Caki2 (cell line): ENCODE measurements at regions not wholly inside any gene's neighbourhood (a gene's known extent, or its start where the extent isn't known, plus 50 kb on each side); places are given as distances from the start of the nearest gene placed in this dataset.

Experiments used
- DNase-seq: peaks from one replicate; pipeline ENCODE4 v3.0.0-alpha.2; 2015; ENCODE audit warnings: low read depth
- in situ Hi-C: cut with HindIII; loops from 2 replicates; pipeline ENCODE4 v1.10.0; 2016; ENCODE audit warnings: low sequenced_read_pairs, low pct_unique_long_range_greater_than_20kb, mixed read lengths

DNA sequence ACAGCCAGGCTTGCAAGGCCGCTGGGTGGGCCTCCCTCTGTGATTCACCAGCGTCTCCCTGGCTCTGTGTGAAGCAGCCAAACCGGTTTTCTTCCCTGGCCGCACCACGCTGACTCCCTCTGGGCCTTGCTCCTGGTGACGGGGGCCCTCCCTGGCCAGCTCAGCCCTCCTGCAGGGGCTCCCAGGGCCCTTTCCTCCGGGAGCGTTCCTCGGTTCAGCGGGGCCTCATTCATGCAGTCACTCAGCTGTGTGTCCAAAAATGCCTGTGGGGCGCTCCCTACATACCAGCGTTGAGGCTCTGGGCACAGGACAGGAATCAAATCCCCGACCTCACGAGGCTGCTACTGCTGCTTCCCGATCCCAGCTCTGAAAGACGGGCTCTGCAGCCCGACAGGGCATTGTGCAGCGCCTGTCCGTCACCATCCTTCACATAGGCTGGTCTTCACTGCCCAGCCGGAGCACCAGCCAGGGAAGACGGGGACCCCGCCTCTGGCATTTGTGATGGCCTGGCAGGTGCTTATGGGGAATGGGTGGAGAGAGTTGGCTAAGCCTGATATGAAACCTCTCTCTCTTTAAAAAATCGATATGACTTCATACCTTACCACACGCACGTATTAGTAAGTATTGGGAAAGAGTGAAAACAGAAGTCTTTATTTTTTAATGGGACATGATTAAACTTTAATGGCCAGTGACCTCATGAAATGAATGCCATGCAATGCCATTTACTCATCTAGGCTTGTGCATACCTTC is 110.0 kb upstream of the SHH start:
- no peak for DNase-seq
- in situ Hi-C loops: no loop called here

DNA sequence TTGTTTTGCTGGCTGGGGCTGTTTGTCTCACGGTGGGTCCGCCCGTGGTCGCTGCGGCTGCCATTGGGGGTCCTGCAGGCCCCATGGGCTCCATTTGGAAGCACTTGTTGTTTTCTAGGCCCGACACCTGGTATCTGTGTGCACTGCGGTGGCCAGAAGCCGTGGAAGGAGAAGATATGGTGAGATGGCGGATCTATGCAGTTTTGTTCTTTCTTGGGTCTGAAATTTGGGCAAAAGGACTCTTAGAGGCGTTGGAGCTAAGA is 109.5 kb upstream of the SHH start:
- in situ Hi-C loops: no loop called here
- DNase-seq: no peak

DNA sequence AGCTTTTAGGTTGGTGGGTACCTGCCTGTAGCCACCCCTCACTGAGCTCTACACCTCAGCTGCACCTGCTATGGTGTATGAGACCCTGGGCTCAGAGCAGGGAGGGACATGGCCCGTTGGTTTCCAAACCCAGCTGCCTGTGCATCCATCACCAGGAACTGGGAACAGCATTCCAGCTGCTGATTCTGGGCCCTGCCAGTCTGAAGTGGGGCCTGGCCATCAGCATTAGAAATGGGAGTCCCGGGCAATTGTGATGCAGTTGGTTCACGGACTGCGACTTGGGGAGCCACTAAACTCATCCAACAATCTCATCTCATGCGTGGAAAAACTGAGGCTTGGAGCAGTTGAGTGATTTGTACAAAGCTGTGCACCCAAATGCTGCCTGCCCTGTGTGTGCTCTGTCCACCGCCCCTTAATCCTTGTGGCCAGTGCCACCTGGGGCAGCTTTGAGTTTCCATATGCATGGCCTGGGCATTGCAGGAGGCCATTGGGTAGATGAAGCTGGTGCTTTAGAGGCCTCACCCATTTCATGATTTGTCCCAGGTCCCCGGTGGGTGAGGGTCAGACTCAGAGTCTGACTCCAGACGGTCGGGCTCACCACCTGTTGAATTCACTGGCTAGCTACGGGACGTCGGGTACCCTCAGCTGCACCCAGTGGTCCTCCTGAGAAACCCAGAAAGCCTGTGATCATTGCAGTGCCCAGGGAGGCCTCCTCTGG is 109.0 kb upstream of the SHH start:
- in situ Hi-C loops: no loop called here
- DNase-seq: no peak

DNA sequence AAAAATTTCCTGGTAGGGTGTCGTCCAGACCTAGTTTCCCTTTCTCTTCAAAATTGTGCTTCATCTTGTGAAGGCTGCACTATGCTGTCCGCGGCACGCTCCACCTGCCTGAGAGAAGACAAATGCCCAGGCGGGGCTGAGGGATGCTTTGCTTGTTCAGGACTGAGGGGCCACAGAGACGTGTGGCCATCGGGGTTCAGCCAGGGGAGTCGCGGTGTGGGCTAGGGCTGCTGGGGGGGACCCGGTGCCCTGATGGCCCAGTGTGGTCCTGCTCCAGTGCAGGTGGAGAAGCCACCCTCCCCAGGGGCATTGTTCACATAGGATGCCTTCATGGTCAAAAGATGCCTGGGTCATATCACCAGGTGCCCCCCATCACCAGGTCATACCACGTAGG is 107.8 kb upstream of the SHH start:
- DNase-seq: no peak
- in situ Hi-C loops: no loop called here

DNA sequence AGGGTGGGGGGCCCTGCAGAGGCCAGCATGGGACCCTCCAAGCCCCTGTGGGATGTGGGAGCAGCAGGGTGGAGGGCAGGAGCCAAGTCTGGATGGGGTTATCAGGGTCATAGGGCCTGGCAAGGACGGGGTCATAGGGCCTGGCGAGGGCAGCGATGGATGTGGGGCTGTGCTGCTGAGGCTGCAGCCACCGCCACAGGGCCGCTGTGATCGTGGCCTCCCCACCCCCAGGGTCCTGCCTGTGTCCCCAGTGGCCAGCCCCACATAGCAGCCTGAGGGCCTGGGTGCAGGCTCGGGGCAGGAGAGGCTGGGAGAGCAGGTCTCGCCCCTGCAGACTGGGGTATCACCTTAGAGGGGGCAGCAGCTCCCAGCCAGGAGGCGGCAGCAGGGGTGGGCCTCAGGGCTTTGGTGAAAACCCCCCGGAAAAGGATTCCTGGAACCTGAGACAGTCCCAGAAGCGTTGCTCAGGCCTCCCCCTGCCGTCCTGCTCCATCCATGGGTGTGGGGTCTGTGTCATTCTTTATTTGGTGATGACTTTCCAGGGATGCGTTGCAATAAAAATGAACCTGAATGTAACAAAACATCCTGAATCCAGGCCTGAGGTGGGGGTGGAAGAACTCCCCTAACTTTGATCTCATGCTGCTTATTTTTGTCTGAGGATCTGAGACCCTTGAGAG is 107.3 kb upstream of the SHH start:
- in situ Hi-C loops: no loop called here

DNA sequence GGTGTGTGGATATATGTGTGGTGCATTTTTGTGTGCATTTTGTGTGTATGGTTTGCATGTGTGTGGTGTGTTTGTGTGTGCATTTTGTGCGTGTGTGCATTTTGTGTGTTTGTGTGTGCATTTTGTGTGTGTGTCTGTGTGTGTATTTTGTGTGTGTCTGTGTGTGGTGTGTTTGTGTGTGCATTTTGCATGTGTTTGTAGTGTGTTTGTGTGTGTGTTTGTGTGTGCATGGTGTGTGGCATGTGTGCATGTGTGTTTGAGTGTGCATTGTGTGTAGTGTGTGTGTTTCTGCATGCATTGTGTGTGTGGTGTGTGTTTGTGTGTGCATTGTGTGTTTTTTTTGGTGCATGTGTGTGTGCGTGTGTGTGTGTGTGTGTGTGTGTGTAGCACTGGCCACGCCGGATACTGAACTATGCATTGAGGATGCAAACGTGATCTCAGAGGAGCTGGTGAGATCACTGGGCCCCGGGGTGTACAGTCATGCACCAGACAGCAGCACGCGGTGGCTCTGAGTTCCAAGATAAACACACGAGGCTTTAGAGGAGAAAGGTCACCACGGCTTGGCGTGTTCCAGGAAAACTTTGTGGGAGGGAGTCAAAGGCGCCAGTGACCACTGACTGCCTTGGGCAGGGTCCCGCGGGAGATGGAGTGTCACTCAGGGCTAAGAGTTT is 106.6 kb upstream of the SHH start:
- peak; percentile 93 for DNase-seq
- in situ Hi-C loops: no loop called here

More for the DNA sequence above, 107.3 kb upstream of the SHH start:
- no peak for DNase-seq

DNA sequence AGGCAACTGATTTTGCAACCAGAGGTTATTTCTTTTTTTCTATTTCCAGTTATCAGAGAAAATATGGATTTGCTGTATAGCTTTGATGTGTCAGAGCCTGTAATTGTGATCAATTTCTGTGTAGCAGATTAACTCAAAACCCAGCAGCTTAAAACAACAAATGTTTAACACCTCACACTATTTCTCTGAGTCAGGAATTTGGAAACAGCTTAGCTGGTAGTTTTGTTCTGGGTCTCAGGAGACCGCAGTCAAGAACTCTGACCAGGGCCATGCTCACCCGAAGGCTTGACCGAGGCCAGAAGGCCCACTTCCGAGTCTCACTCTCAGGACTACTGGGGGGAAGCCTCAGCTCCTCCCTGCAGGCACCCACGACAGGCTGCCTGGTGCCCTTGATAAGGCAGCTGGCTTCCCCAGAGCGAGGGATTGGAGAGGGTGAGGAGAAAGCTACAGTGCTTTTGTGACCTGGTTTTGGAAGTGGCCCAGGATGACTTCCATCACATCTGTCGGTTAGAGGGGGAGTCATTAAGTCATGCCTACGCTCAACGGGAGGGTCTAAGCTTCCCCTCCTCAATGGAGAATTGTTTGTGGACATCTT is 105.7 kb upstream of the SHH start:
- in situ Hi-C loops: no loop called here
- no peak for DNase-seq

DNA sequence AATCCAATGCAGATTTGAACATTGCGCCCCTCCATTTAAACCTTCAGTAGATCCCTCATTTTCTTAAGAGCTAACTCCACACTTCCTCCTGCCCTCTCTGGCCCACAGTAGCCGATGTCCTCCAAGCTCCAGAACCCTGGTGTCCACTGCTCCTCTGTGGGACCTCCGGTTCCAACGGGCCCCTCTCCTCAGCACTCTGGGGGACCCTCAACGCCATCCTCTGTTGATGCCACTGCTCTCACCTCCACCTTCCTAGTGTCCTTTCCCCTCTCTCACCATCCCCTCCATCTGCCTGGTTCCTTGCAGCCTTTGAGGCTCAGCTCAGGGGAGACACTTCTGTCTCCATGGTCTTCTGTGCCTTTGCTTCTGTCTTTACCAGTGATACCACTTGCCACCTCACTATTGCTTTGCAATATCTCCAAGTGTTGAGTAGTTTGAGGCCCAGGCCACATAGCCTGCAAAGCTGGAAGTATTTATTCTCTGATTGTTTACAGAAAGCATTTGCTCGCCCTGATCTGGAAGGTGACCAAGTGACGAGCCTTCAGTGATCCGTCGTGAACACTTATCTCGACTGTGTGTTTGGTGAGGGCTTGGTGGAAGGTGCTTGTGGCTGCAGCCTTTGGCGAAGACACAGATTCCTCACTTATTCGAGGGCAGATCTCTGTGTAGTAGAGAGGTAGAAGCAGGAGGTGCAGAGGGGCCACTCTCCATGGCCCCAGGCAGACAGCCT is 104.8 kb upstream of the SHH start:
- in situ Hi-C loops: no loop called here
- no peak for DNase-seq

DNA sequence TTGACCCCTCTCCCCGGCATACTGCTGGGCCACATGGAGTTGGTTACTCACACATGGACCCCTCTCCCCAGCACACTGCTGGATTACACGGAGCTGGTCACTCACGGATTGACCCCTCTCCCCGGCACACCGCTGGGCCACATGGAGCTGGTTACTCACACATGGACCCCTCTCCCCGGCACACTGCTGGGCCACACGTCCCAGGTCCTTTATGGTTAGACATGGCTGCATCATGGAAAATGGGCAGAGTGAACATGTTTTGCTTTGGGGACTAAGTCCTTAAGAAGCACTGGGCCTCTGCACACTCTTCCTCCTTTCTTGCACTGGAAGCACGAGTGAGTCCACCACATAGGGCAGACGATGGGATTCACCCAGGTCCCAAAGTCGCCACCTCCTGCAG is 102.1 kb upstream of the SHH start:
- in situ Hi-C loops: no loop called here
- no peak for DNase-seq

DNA sequence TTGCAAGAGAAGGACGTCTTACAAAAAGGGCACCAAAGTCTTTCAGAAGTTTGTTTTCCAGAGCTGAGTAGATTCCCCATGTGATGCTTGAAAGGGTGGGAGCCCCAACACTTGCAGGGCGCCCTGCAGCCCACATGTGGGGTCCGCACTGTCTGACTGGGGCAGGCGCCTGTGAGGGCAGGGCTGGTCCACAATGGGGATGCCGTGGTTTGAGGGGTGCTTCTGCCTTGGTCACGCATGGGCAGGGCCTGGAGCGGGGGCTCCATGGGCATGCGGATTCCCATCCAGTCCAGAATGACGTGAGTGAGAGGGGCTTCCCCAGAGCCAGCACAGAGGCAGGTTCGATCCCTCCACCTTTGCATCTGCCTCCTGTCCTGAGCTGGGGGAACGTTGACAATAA is 101.5 kb upstream of the SHH start:
- in situ Hi-C loops: no loop called here
- DNase-seq: no peak

DNA sequence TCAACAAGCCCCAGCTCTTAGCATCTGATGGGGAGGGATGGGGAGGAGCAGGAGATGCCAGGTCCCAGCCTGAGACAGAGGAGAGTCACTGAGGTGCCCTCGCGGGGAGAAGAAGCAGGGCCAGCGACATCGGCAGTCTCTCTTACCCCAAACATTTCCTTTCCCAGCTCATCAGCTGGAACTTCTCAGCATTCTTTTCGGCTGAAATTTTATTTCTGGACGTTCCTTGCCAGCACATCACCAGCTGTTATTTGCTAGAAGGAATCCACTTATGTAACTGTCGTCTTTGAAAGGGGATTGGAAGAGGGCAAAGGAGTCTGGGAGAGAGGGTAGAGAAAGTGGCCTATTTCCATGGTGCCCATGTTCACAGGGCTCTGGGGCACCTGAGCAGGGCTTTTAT is 101.0 kb upstream of the SHH start:
- DNase-seq: no peak

DNA sequence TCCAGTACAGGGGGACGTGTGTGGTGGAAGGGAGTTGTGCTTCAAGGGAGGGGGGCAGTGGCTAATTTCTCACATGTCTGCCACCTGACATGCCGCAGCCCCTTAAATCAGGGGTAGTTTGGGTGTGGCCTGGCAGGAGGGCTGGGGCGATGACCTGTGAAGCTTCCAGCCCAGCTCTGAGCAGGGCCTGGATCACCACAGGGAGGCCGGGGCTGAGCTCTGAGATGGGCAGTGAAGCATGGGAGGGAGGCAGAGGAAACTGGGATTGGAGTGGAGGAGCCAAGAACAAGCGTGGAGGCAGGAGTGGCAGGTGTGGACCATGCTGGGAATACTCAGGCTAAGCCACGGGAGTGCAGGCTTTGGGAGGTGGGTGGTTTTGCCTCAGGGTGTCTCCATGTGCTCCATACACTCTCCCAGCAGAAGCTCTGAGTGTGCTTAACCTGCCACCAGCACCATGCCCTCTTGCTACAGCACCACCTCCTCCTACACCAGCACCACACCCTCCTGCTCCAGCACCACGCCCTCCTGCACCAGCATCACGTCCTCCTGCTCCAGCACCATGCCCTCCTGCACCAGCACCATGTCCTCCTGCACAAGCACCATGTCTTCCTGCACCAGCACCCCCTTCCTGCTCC is 99.3 kb upstream of the SHH start:
- in situ Hi-C loops: no loop called here
- DNase-seq: peak; percentile 60

More for the DNA sequence above, 101.0 kb upstream of the SHH start:
- in situ Hi-C loops: no loop called here

DNA sequence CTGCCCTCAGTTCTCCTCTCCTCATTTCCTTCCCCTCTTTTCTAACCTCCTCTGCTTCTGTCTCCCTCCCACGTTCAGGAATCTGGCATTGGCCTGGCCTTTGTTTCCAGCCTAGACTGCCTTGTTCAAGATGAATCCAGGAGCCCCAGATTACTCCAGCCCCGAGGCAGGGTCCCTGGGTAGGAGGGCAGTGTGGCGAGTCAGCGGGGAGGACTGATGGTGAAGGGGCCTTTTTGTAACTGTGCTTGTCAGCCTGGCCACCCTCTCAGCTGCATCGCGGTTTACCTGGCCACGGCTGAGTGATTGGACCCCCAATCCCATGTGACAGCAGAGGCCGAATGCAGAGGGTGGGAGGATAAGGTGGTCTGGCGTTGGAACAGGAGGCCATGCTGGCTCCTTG is 96.1 kb upstream of the SHH start:
- DNase-seq: no peak
- in situ Hi-C loops: no loop called here

DNA sequence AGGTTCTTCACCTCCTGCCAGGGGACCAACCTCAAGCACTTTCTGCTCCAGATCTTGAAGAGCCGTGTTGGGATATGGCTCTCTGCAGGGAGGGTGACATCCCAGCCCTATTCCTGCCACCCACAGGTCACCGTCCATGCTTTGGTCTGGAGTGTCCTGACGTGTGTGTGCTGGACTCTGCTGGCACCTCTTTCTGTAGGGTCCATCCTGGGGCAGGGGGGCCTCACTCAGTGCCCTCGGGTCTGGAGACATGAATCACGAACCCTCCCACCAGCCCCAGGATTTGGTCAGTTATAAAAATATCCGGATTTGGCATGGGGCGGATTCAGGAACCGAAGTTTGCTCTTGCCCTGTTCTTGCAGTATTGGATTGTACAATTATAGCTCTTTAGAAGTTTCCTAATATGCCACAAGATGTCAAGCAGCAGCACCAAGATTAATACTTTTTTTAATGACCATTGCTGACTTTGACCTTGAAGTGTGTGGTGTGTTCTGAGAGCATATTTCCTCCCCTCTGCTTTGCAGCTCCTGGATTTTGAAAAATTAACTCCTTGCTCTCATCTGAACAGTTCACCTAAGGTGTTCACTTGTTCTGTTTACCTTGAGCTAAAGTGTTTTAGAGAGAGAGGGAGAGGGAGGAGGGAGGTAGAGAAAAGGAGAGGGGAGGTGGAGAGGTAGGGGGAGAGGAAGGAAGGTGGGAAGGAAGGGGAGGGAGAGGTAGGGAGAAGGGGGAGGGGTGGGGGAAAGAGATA is 95.4 kb upstream of the SHH start:
- no peak for DNase-seq
- in situ Hi-C loops: no loop called here

DNA sequence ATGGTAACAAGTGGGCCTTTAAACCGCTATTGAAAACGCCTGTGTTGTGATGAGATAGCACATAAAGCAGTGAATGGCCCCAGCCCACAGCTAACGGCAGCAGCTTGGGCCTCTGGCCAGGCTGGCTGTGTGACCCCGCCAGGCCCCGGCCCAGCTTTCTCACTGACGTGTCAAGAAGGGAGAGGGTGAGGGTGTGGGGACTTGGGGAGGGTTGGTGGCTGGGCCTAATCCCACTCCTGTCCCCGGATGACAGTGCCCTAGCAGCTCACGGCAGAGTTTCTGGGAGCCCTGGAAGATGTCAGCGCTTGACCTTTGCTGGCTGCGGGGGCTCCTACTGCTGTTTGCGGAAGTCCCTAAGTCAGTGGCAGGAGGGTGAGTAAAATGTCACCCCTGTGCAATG is 88.9 kb upstream of the SHH start:
- DNase-seq: no peak
- in situ Hi-C loops: no loop called here

DNA sequence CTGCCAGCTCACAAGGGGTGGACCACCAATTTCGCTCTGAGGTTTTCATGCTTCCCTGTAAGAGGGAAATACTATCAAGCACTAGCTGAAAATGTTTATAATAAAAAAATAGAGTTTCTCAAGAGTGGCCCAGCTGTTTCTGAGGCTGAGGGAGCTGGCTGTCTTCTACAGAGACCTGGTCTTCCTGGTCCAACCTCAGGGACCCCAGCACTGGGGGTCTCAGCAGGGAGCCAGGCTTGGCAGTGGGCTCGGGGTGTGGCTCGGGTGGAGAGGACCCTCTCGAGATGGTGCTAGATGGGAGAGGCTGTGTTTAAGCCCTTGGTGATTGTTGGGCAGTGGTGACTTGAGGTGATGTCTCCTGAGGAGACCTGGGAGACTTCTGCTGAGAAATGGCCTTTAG is 87.3 kb upstream of the SHH start:
- no peak for DNase-seq
- in situ Hi-C loops: no loop called here

DNA sequence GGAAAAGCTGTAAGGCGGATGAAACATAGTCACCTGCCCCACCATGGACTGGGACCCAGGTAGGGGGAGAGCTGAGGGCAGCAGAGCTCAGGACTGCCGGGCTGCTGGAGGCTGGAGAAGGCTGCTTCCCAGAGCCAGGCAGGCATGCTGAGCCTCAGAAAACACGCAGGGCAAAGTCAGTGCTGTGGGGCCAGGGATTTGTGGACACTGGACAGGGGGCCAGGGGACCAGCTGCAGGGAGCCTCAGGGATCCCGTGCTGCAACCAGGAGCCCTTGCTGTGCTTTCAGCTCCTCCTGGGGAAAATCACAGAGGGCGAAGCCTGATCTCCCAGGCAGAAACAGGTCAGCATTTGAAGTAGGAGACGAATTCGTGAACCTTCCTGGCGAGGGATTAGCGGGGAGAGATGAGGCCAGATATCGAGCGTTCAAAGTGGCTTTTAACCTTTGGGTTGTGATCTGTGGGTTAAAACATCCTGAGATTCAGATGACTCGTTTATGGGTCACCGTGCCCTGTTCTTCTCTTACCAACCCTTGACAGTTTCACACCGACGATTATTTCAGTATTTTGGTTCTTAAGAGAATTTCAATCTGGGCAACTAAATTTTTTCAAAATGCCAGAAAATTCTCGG is 85.6 kb upstream of the SHH start:
- no peak for DNase-seq
- in situ Hi-C loops: no loop called here
